Activated gamma-delta T cell (primary cell): ENCODE measurements at regions not wholly inside any gene's neighbourhood (a gene's known extent, or its start where the extent isn't known, plus 50 kb on each side); places are given as distances from the start of the nearest gene placed in this dataset.
"Not testable (repeated sequence)": the region's sequence is repeated elsewhere in the genome, so short reads cannot be mapped to it uniquely, and the experiment has no call there.

ENCODE experiments used
- DNase-seq: peaks from one replicate; lab custom pipeline; 2025; lab: John Stamatoyannopoulos, UW

GRCh38 chr9:39665020-39665419 is 309.6 kb downstream of the SPATA31A1 start:
- not testable (repeated sequence) for DNase-seq

DNA sequence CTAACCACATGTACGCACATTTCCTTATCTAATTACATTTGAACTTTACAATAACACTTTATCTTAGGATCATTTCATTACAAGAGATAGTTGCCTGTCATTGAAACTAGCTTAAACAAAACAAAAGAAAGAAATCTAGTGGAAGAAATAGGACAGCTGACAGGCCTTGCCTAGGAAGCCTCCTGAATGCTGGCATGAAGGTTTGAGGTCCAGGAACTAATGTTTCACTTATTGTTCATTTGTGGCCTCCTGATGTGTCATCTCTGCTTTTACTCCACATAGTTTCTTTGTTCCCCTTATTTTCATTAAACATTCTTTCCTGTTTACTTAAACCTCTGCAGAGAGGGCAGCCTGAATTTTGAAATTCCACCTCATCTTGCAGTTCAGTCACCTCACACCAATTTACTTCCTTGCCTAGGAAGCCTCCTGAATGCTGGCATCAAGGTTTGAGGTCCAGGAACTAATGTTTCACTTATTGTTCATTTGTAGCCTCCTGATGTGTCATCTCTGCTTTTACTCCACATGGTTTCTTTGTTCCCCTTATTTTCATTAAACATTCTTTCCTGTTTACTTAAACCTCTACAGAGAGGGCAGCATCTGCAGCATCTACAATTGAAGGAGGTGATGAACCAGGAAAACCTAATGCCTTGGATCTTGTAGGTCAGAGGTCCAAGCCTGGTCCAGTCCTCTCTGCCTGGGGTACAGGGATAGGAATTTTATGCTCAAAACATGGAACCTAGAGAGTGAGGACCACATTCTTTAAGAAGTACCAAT is 319.2 kb downstream of the SPATA31A1 start:
- DNase-seq, result not testable (repeated sequence)

DNA sequence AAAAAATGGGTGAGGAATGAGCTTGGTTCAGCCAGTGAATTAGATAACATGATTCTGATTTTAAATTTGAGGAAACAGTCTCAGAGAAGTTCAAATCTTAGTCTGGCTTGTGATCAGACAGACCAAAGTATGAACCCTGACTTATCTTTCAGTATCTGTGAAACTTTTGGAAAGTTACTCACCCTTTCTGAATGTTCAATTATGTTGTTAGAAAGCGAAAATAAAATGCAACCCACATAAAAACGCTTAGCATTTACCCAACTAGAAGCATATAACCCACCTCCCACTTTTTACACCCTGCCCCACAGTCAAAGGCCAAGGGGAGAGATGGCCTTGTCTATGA is 319.7 kb downstream of the SPATA31A1 start:
- DNase-seq, result not testable (repeated sequence)

DNA sequence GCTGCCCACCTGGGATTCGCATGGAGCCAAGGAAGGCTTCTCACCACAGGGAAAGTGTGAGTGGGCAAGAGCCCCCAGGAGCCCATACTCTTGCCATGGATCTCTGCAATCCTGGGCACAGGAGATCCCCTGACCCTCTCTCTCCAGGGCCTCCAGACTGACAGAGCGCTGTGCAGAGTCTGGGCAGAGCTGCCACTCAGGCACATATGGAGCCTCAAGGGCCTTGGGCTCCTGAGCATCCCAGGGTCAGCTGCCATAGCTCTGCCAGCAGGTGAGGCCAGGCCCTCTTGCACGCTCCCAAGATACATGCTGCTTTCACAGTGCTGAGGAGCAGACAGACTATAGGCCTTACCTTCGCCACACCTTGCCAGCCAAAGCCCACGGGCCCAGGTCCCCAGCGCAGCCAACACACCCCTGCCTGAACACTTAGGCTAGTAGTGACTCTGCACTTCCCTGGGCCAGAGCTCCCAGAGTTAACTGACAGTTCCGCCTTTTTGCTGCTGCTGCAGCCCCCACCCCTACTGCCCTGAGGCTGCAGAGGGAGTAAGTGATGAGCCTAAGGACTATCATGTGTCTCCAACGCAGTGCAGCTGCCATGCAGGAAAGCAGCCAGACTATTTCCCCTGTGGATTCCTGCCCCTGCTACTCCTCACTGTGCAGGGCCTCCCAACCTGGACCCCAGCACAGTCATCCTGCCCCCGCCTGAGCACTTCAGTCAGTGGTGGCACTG is 323.2 kb downstream of the SPATA31A1 start:
- DNase-seq, result not testable (repeated sequence)

GRCh38 chr9:39680694-39681401 is 325.4 kb downstream of the SPATA31A1 start:
- not testable (repeated sequence) for DNase-seq

GRCh38 chr9:39728862-39729261 is 373.4 kb downstream of the SPATA31A1 start:
- DNase-seq, result not testable (repeated sequence)

- not testable (repeated sequence) for DNase-seq
Measured at GRCh38 chr9:39744898-39745297, 389.4 kb downstream of the SPATA31A1 start.

DNA sequence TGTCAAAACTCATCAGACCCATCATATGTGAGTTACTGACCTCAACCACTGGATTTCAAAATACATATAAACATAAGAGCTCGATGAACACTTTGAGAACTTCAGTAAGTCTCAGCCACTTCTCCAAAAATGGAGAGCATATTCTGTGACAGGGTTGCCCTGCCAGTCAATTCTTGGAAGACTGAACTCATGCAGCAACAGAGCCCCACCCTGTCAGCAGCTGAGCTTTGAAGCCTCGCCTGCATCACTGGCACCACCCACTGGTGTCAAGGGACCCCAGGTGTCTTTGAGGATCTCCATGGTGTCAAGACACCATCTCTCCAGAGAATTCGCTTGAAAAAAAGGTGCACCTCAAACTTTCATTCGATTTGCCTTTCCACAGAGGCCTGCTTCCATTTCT is 420.1 kb downstream of the SPATA31A1 start:
- DNase-seq, result not testable (repeated sequence)

DNA sequence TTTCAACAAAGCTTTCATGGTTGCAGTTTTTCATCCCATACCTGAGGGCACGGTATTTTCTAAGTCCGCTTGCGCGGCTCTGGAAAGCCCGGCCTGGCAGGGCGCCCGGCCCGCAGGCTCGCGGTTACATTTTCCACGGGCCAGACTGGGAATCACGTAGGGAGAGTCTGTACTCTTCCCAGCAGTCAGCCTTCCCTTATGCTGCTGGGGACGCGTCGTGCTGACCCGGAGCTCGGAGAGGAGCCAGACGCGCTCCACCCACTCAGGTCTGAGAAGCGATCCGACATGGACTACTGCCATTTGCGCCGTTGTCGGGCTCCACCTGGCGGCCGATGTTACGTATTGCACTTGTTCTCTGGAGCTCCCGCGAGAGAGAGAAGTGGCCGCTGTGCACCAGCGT is 435.9 kb downstream of the SPATA31A1 start:
- DNase-seq, result not testable (repeated sequence)

DNA sequence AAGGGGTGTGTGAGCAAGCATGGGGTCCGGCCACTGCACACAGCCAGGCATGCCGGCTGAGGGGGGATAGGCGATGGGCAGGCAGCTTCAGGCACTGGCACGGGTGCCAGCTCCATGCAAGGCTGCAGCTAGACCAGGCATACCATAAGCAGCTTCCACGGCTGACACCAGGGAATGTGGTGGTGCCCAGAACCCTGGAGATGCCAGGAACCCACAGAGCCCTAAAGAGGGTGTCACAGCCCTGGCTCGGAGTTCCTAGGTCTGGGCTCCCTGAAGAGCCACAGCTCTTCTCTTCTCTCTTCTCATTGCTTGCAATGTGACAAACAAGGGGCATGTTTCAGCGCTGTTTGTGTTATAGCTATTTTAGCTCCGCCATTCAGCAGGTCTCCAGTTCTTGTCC is 442.5 kb downstream of the SPATA31A1 start:
- DNase-seq, result not testable (repeated sequence)

DNA sequence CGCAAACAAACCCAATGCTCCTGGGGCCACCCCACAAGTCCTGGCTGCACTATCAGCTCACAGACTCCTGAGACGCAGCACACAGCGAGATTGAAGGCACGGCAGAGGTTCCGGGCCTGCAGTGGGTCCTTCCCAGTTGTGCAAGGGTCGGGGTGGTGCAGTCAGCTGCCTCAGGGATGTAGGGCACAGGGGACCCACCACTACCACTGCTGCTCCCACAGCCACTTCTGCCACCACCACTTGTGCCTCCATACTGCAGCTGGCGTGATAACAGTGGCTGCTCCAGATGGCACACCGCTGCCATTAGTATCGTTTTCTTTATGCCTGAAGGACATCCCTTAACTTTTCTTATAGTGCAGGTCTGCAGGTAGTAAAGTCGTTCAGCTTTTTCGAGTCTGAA is 443.8 kb downstream of the SPATA31A1 start:
- DNase-seq, result not testable (repeated sequence)

- not testable (repeated sequence) for DNase-seq
Measured at GRCh38 chr9:39802561-39802960, 447.1 kb downstream of the SPATA31A1 start.

GRCh38 chr9:39809401-39810226 is 454.1 kb downstream of the SPATA31A1 start:
- DNase-seq, result peak; percentile 55

DNA sequence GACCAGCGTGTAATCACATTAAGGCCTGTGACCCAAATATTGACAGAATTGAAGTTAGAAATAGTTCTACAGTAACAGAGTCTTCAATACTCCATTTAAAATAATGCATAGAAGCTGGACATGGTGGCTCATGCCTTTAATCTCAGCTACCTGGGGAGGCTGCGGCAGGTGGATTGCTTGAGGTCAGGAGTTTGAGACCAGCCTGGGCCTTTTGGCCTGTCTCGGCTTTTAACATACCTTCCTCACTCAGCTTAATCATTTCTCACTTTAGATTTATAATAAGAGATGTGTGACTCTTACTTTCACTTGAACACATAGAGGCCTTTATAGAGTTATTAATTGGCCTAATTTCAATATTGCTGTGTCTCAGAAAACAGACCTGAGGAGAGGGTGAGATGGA is 454.9 kb downstream of the SPATA31A1 start:
- not testable (repeated sequence) for DNase-seq

- DNase-seq, result not testable (repeated sequence)
Measured at GRCh38 chr9:39811615-39812014, 456.1 kb downstream of the SPATA31A1 start.

DNA sequence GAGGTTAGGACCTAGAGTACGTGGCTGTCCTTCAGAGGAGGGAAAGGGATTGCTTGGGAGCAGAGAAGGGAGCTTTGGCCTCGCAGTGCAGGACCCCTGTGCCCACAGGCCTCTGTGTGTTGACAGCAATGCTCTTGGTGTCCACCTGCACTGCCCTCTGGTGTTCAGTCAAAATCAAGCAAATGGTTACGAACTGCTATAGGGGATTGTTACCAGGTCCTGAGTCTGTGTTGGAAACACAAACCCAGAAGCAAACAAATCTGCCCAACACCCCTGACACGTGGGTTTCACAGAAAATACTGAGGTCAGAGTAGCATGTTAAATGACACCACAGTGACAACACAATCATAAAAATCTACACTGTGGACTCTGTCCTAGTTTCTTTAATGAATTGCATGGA is 473.0 kb downstream of the SPATA31A1 start:
- DNase-seq, result not testable (repeated sequence)
